Endothelial cell of umbilical vein (primary cell): ENCODE measurements at regions not wholly inside any gene's neighbourhood (a gene's known extent, or its start where the extent isn't known, plus 50 kb on each side); places are given as distances from the start of the nearest gene placed in this dataset.

Source experiments
- BruUV-seq: library from RNA; stranded (reverse); fragments of 400-500 nt; replicated peaks from 2 replicates; lab custom pipeline; 2021; lab: Mats Ljungman, UMichigan
- CTCF ChIA-PET: fragments of 300-600, 350-600 bp; sonication (Branson Sonifier 250); formaldehyde crosslinking; loops from one replicate; lab custom pipeline; 2021; ENCODE audit warnings: antibody characterized with exemption, inconsistent platforms; lab: Charles Lee
- POLR2A ChIA-PET: fragments of 300-600, 350-600 bp; sonication (Branson Sonifier 250); formaldehyde crosslinking; loops from one replicate; lab custom pipeline; 2021; ENCODE audit warnings: antibody characterized with exemption, inconsistent platforms; lab: Charles Lee
- DNase-seq: peaks from one replicate; pipeline ENCODE4 v3.0.0-alpha.2; 2011; ENCODE audit warnings: low read depth, low spot score
- FAIRE-seq: peaks from 2 replicates; lab custom pipeline; 2011; peaks lifted over from hg19 to GRCh38; lab: Jason Lieb, UNC
- H2AFZ ChIP-seq: 2 replicates; pipeline ENCODE4 v1.6.0; 2012; ENCODE audit warnings: low read depth, low read length, control low read depth, inconsistent platforms
- H3K27ac ChIP-seq: 2 replicates; pipeline ENCODE4 v1.5.1; 2011; ENCODE audit warnings: low read depth, mild to moderate bottlenecking, control low read depth, low read length, moderate library complexity; ENCODE audit not compliant: insufficient read depth
- H3K27me3 ChIP-seq, 2 experiments: 2 replicates each; pipeline versions ENCODE4 v1.6.0 to v1.6.1; 2011; ENCODE audit warnings: low read length in 2 of 2, mixed read lengths in 1 of 2; ENCODE audit not compliant: control insufficient read depth in 2 of 2, insufficient read depth in 2 of 2
- H3K36me3 ChIP-seq, 2 experiments: 2 replicates in 1 of 2; 3 replicates in 1 of 2; pipeline ENCODE4 v1.5.1; 2011; ENCODE audit warnings: low read length in 2 of 2, mild to moderate bottlenecking in 1 of 2, moderate library complexity in 1 of 2; ENCODE audit not compliant: control insufficient read depth in 2 of 2, insufficient read depth in 2 of 2; ENCODE audit errors: extremely low read depth in 1 of 2
- H3K4me1 ChIP-seq: 3 replicates; pipeline ENCODE4 v1.5.1; 2011; ENCODE audit warnings: mild to moderate bottlenecking, low read length; ENCODE audit not compliant: control insufficient read depth, insufficient read depth; ENCODE audit errors: extremely low read depth
- H3K4me2 ChIP-seq: 2 replicates; pipeline ENCODE4 v1.6.1; 2011; ENCODE audit warnings: low read length, control low read depth, mixed read lengths; ENCODE audit not compliant: insufficient read depth
- H3K4me3 ChIP-seq, 3 experiments: fragments of 200-600 bp in 1 of 3; sonication (generic), shearing (Covaris generic) in 1 of 3; replicated peaks in 1 of 3; 2 replicates each; pipeline ENCODE4 v1.5.1; 2011 to 2016; ENCODE audit warnings: control low read depth in 3 of 3, low read length in 3 of 3, mild to moderate bottlenecking in 2 of 3, inconsistent platforms in 1 of 3, low read depth in 1 of 3, moderate library complexity in 1 of 3; ENCODE audit not compliant: insufficient read depth in 1 of 3
- H3K79me2 ChIP-seq: 2 replicates; pipeline ENCODE4 v1.6.0; 2012; ENCODE audit warnings: low read length, inconsistent platforms; ENCODE audit not compliant: control insufficient read depth, insufficient read depth
- H3K9ac ChIP-seq: replicated peaks from 2 replicates; pipeline ENCODE3; 2011; ENCODE audit warnings: low read length, control low read depth; ENCODE audit not compliant: insufficient read depth; ENCODE audit errors: extremely low read depth
- H3K9me1 ChIP-seq: replicated peaks from 3 replicates; pipeline ENCODE4 v1.6.0; 2011; ENCODE audit warnings: mild to moderate bottlenecking, low read length; ENCODE audit not compliant: control insufficient read depth, insufficient read depth; ENCODE audit errors: extremely low read depth
- H3K9me3 ChIP-seq: replicated peaks from 2 replicates; pipeline ENCODE4 v1.5.1; 2012; ENCODE audit warnings: low read length, inconsistent platforms; ENCODE audit not compliant: control insufficient read depth, insufficient read depth
- H4K20me1 ChIP-seq: replicated peaks from 2 replicates; pipeline ENCODE3; 2011; ENCODE audit warnings: mild to moderate bottlenecking, low read length; ENCODE audit not compliant: control insufficient read depth, insufficient read depth; ENCODE audit errors: extremely low read depth
- FOS ChIP-seq: IDR thresholded peaks from 2 replicates; pipeline ENCODE4 v1.6.1; 2011; ENCODE audit warnings: mild to moderate bottlenecking, low read length, moderate library complexity, borderline replicate concordance; ENCODE audit not compliant: insufficient read depth
- JUN ChIP-seq: IDR thresholded peaks from 2 replicates; pipeline ENCODE4 v1.6.1; 2011; ENCODE audit warnings: borderline replicate concordance, low read depth; ENCODE audit not compliant: insufficient read length, insufficient read depth
- MAX ChIP-seq: IDR thresholded peaks from 2 replicates; pipeline ENCODE4 v1.6.1; 2011; ENCODE audit not compliant: insufficient read depth, insufficient read length
- MYC ChIP-seq: IDR thresholded peaks from one replicate; pipeline ENCODE4 v1.6.1; 2011; ENCODE audit warnings: mild to moderate bottlenecking, low read depth, low read length
- POLR2AphosphoS5 ChIP-seq: IDR thresholded peaks from 2 replicates; pipeline ENCODE4 v1.6.1; 2012; ENCODE audit warnings: low read depth, mild to moderate bottlenecking, control low read depth, low read length, moderate library complexity; ENCODE audit not compliant: insufficient read depth
- dilution Hi-C: fragments of 300-500 bp; cut with MboI; formaldehyde crosslinking; loops from one replicate; pipeline ENCODE4 v1.15.0; 2019; ENCODE audit warnings: low sequenced_read_pairs; ENCODE audit not compliant: extremely low pct_ligation_motif_present
- intact Hi-C: fragments of 100-400 bp; cut with micrococcal nuclease; formaldehyde crosslinking; loops from one replicate; pipeline ENCODE4 v1.10.0; 2022
- TF ChIP-seq, protein P1 (sequence below), 2 donors: IDR thresholded peaks; 1 replicate in 1 of 2; 2 replicates in 1 of 2; pipeline ENCODE4 v1.5.1; 2011; ENCODE audit warnings: low read length in 2 of 2, mild to moderate bottlenecking in 2 of 2, moderate library complexity in 2 of 2, control low read depth in 1 of 2, inconsistent platforms in 1 of 2, low read depth in 1 of 2; ENCODE audit not compliant: insufficient read depth in 1 of 2; ENCODE audit errors: extremely low read depth in 1 of 2

- Histone ChIP-seq H3K9ac (no peak overlapping the region), H3K36me3 (no peaks in the 10 kb centered on the region), H3K4me3 (no peak overlapping the region), H3K4me2 (no peak overlapping the region), H3K27ac (no peak overlapping the region), H3K9me3 (no peaks in the 10 kb centered on the region), H3K4me1 (no peaks in the 10 kb centered on the region), H3K79me2 (no peaks in the 10 kb centered on the region), H3K9me1 (peaks cover 2% of the 10 kb centered on the region), H2AFZ (no peak overlapping the region), H4K20me1 (no peaks in the 10 kb centered on the region), H3K27me3 (no peaks in the 10 kb centered on the region)
- ChIA-PET CTCF (no interaction called here), POLR2A (no interaction called here)
- no TSS peak for BruUV-seq
- DNase-seq (peak; percentile 44), FAIRE-seq (no peak)
- intact Hi-C loops, result no loop called here
- TF ChIP-seq POLR2AphosphoS5, result no peak
- dilution Hi-C loops, result no loop called here
These were observed 131.7 kb upstream of the PDE1A start for GRCh38 chr2:182558564-182558963.

DNA sequence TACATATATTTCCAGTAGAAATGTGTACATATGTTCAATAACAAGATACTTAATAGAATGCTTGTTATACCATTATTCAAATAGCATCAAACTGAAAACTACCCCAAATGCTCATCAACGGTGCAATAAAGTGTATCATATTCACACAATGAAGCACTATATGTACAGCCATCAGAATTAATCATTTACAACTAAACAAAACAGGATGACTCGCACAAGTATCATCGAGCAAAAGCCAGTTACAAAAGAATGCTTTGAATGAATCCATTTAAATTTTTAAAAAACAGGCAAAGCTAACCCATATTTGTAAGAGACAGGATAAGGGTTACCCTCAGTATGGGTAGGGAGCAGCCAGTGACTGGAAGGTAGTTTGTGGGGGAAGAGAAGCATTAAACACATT is 132.8 kb upstream of the PDE1A start:
- ChIA-PET CTCF (no interaction called here), POLR2A (no interaction called here)
- dilution Hi-C loops, result no loop called here
- Histone ChIP-seq H4K20me1 (no peaks in the 10 kb centered on the region), H3K4me2 (no peak overlapping the region), H3K27me3 (no peaks in the 10 kb centered on the region), H3K9ac (no peak overlapping the region), H3K79me2 (no peaks in the 10 kb centered on the region), H3K9me1 (peaks cover 2% of the 10 kb centered on the region), H3K4me1 (no peaks in the 10 kb centered on the region), H3K9me3 (no peaks in the 10 kb centered on the region), H3K36me3 (no peaks in the 10 kb centered on the region), H3K4me3 (no peak overlapping the region), H3K27ac (no peak overlapping the region), H2AFZ (no peak overlapping the region)
- no TSS peak for BruUV-seq
- no peak for DNase-seq
- intact Hi-C loops, result no loop called here
- peak; percentile 28 for TF ChIP-seq FOS
- no peak for TF ChIP-seq MYC
- TF ChIP-seq MAX, result no peak
- TF ChIP-seq JUN, result no peak
- TF ChIP-seq, protein P1, sequence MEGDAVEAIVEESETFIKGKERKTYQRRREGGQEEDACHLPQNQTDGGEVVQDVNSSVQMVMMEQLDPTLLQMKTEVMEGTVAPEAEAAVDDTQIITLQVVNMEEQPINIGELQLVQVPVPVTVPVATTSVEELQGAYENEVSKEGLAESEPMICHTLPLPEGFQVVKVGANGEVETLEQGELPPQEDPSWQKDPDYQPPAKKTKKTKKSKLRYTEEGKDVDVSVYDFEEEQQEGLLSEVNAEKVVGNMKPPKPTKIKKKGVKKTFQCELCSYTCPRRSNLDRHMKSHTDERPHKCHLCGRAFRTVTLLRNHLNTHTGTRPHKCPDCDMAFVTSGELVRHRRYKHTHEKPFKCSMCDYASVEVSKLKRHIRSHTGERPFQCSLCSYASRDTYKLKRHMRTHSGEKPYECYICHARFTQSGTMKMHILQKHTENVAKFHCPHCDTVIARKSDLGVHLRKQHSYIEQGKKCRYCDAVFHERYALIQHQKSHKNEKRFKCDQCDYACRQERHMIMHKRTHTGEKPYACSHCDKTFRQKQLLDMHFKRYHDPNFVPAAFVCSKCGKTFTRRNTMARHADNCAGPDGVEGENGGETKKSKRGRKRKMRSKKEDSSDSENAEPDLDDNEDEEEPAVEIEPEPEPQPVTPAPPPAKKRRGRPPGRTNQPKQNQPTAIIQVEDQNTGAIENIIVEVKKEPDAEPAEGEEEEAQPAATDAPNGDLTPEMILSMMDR (IDR thresholded peaks at IDR 0.05; ENCODE audit: extremely low read depth in 1 of 2, insufficient read depth in 1 of 2, low read depth in 1 of 2, low read length in 2 of 2), result no peak
- no peak for FAIRE-seq
